Stomach (tissue), 8 donors: ENCODE measurements at regions not wholly inside any gene's neighbourhood (a gene's known extent, or its start where the extent isn't known, plus 50 kb on each side); places are given as distances from the start of the nearest gene placed in this dataset.
"Not testable (repeated sequence)": the region's sequence is repeated elsewhere in the genome, so short reads cannot be mapped to it uniquely, and the experiment has no call there.

ENCODE experiments used
- DNase-seq, 2 donors: peaks; one replicate each; pipeline versions ENCODE4 v3.0.0 to v3.0.0-alpha.2; 2013 to 2019
- H3K27ac ChIP-seq, 5 donors: fragments of 200-600 bp in 4 of 5; sonication (generic) in 4 of 5; one replicate each; pipeline ENCODE4 v1.5.1; 2013 to 2019; ENCODE audit warnings: mild to moderate bottlenecking in 1 of 5, moderate library complexity in 1 of 5
- H3K27me3 ChIP-seq, 3 donors: fragments of 200-600 bp; sonication (generic); one replicate each; pipeline ENCODE4 v1.5.1; 2017 to 2019; ENCODE audit warnings: mixed run types in 1 of 3
- H3K36me3 ChIP-seq, 4 donors: fragments of 200-600 bp; sonication (generic); 1 replicate in 3 of 4; 2 replicates in 1 of 4; pipeline ENCODE4 v1.5.1; 2016 to 2019
- H3K4me1 ChIP-seq, 4 donors: fragments of 200-600 bp; sonication (generic); one replicate each; pipeline ENCODE4 v1.5.1; 2016 to 2019
- H3K4me3 ChIP-seq, 4 donors: fragments of 200-600 bp; sonication (generic) in 3 of 4; one replicate each; pipeline ENCODE4 v1.5.1; 2016 to 2019; ENCODE audit warnings: mild to moderate bottlenecking in 1 of 4
- H3K9me3 ChIP-seq, 4 donors: fragments of 200-600 bp; sonication (generic); one replicate each; pipeline ENCODE4 v1.5.1; 2016 to 2019
- CTCF ChIP-seq, 7 experiments: fragments of 450-650 bp in 4 of 7; fragments of 200-600 bp in 3 of 7; sonication (generic) in 3 of 7; IDR thresholded peaks; one replicate each; pipeline ENCODE4 v1.5.1; 2016 to 2019; ENCODE audit warnings: antibody characterized with exemption in 7 of 7, control low read depth in 2 of 7, mild to moderate bottlenecking in 1 of 7
- EP300 ChIP-seq: sonication (generic); formaldehyde crosslinking; IDR thresholded peaks from one replicate; pipeline ENCODE4 v1.6.1; 2017; ENCODE audit warnings: antibody characterized with exemption
- POLR2A ChIP-seq, 4 donors: fragments of 450-650 bp; IDR thresholded peaks; one replicate each; pipeline ENCODE4 v1.6.1; 2016; ENCODE audit warnings: antibody characterized with exemption in 4 of 4, control low read depth in 2 of 4, mild to moderate bottlenecking in 1 of 4, moderate library complexity in 1 of 4
- POLR2AphosphoS5 ChIP-seq, 3 donors: sonication (generic); formaldehyde crosslinking; IDR thresholded peaks; one replicate each; pipeline ENCODE4 v1.6.1; 2016; ENCODE audit warnings: antibody characterized with exemption in 3 of 3
- WGBS, 5 donors: extraction: QIAGEN DNeasy Blood & Tissue Kit in 3 of 5; methylation state at CpG; one replicate each; pipeline versions ENCODE4 v1.1.5 to v1.1.7; 2013 to 2018; 5-methylcytosine and 5-hydroxymethylcytosine counted together
- intact Hi-C: fragments of 100-400 bp; cut with DNase I; formaldehyde crosslinking; loops from one replicate; pipeline ENCODE4 v1.15.1; 2023; ENCODE audit warnings: low total_unique reads
- donor health status: healthy with polysubstance abuse.
- donor health status: Bipolar disorder and iron deficiency.
- donor health status: healthy.

GRCh38 chr1:61560385-61560784 is 164.6 kb downstream of the TM2D1 start:
- intact Hi-C loops: no loop called here
- H3K27ac ChIP-seq: no peak overlapping the region
- DNase-seq: no peak
- no peaks in the 10 kb centered on the region for H3K4me1 ChIP-seq
- H3K36me3 ChIP-seq: no peaks in the 10 kb centered on the region
- no peaks in the 10 kb centered on the region for H3K27me3 ChIP-seq
- H3K9me3 ChIP-seq: peaks cover 1 to 16% (median 9%) of the 10 kb centered on the region in 4 donors
- WGBS, 5 donors: 76 to 87% (median 83%) methylated on average over 2 of the region's 2 CpGs
- TF ChIP-seq CTCF (IDR thresholded peaks at IDR 0.05) (no peak), POLR2A (IDR thresholded peaks at IDR 0.05) (no peak), EP300 (no peak), POLR2AphosphoS5 (IDR thresholded peaks at IDR 0.05) (no peak)
- no peak overlapping the region for H3K4me3 ChIP-seq

GRCh38 chr1:61556631-61557030 is 168.3 kb downstream of the TM2D1 start:
- Histone ChIP-seq H3K27ac (no peak overlapping the region), H3K36me3 (no peaks in the 10 kb centered on the region), H3K27me3 (no peaks in the 10 kb centered on the region), H3K9me3 (peaks cover 0 to 9% (median 4%) of the 10 kb centered on the region in 4 donors), H3K4me3 (no peak overlapping the region), H3K4me1 (no peaks in the 10 kb centered on the region)
- WGBS, 5 donors: 82 to 92% (median 89%) methylated on average over 3 of the region's 3 CpGs
- TF ChIP-seq POLR2A (IDR thresholded peaks at IDR 0.05) (no peak), POLR2AphosphoS5 (IDR thresholded peaks at IDR 0.05) (no peak), CTCF (IDR thresholded peaks at IDR 0.05) (no peak), EP300 (no peak)
- intact Hi-C loops: no loop called here
- no peak for DNase-seq

- Histone ChIP-seq H3K27me3 (no peaks in the 10 kb centered on the region), H3K9me3 (peaks cover 0 to 10% (median 4%) of the 10 kb centered on the region in 4 donors), H3K36me3 (no peaks in the 10 kb centered on the region), H3K4me3 (no peak overlapping the region), H3K27ac (no peak overlapping the region), H3K4me1 (no peaks in the 10 kb centered on the region)
- 87 to 94% (median 89%) methylated on average over 4 of the region's 4 CpGs for WGBS, 5 donors
- TF ChIP-seq POLR2AphosphoS5 (IDR thresholded peaks at IDR 0.05) (no peak), POLR2A (IDR thresholded peaks at IDR 0.05) (no peak), CTCF (IDR thresholded peaks at IDR 0.05) (no peak), EP300 (no peak)
- intact Hi-C loops: no loop called here
- no peak for DNase-seq
Measured at GRCh38 chr1:61552630-61553305, 172.2 kb downstream of the TM2D1 start.

GRCh38 chr1:61547302-61547701 is 177.6 kb downstream of the TM2D1 start:
- H3K27me3 ChIP-seq, H3K4me1 ChIP-seq, DNase-seq, H3K36me3 ChIP-seq, H3K27ac ChIP-seq, H3K9me3 ChIP-seq, intact Hi-C loops, H3K4me3 ChIP-seq: not testable (repeated sequence)
- 84 to 93% (median 86%) methylated on average over 2 of the region's 2 CpGs for WGBS, 5 donors

GRCh38 chr1:61544870-61545269 is 180.1 kb downstream of the TM2D1 start:
- intact Hi-C loops, H3K27me3 ChIP-seq: not testable (repeated sequence)

GRCh38 chr1:61543498-61543897 is 181.4 kb downstream of the TM2D1 start:
- intact Hi-C loops, H3K36me3 ChIP-seq, H3K27ac ChIP-seq, H3K4me3 ChIP-seq, DNase-seq, H3K4me1 ChIP-seq, H3K27me3 ChIP-seq, H3K9me3 ChIP-seq: not testable (repeated sequence)

More at GRCh38 chr1:61544870-61545269, 180.1 kb downstream of the TM2D1 start:
- not testable (repeated sequence) for DNase-seq, H3K4me3 ChIP-seq, H3K9me3 ChIP-seq, H3K4me1 ChIP-seq, H3K27ac ChIP-seq, H3K36me3 ChIP-seq
- 55 to 81% (median 62%) methylated on average over 2 of the region's 2 CpGs for WGBS, 5 donors
